NCI-H1048 (cell line): ENCODE measurements at regions not wholly inside any gene's neighbourhood (a gene's known extent, or its start where the extent isn't known, plus 50 kb on each side); places are given as distances from the start of the nearest gene placed in this dataset.
A peak's percentile ranks its signal among the peaks of the same experiment; 100 is the strongest.
"Not testable (repeated sequence)": the region's sequence is repeated elsewhere in the genome, so short reads cannot be mapped to it uniquely, and the experiment has no call there.

ENCODE experiments used
- DNase-seq: peaks from one replicate; lab custom pipeline; 2025; lab: John Stamatoyannopoulos, UW

DNA sequence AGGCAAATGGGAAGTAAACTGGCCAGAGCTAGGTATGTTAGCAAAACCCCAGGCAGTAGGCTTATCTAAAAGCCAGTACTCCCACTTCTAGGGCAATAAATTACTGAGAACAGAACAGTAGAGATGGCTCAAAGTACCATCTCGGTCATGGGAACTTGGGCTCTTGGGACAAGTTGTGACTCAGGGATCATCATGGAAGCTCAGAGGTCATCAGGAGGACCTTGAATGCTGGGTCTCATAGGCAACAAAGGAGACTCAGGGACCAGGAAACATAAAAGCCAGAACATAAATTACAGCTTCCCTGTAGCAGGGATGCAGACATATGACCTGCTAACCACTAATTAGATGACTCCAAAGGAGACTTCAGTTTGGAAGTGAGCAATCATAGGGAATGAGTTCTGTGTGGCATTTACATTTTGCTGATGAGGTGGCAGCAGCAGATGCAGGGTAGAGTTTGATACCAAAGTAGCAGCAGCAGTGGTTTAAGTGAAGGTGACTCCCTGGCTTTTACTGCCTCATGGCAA is 97.6 kb upstream of the SCAF11 start:
- DNase-seq: no peak

DNA sequence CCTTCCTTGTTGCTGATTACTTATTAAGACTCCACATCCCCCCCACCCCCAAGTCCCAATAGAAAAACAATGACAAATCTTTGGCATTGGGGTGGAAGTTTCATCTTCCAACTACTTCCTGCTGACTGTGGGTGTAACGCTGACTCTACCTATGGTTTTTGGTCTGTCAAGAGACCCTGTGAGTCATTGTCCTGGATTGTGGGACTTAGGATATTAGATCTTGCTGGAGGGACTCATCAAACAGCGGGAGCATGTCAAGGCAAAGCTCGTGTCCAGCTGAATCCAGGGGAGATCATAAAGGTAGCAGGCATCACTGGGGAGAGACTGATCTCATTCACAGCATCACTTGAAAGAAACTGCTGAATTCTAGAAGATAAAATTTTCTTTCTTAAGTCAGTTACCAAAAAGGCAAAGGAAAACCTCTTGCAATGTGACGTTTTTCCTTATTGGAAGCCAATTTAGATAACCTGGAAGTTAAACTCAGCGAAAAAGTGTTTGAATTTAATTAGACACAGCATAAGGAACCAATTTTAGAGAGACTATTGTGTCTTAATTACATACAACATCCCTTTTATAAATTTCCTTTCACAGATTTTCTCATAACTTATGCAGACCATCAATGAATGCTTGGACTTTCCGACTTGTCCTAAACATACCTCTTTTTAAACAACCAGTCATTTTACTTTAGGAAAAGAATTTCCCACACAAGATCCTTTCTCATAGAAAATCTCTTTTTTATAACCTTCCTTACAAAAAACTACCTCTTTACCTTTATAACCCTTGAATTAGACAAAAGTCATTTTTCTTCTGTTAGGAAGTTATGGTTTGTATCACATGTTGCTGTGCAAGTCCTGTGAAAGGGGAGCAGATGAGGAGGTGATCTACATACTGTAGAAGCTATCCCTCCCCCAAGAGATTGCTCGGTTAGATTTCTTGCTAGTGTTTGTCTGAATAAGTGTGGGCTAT is 94.6 kb upstream of the SCAF11 start:
- no peak for DNase-seq

DNA sequence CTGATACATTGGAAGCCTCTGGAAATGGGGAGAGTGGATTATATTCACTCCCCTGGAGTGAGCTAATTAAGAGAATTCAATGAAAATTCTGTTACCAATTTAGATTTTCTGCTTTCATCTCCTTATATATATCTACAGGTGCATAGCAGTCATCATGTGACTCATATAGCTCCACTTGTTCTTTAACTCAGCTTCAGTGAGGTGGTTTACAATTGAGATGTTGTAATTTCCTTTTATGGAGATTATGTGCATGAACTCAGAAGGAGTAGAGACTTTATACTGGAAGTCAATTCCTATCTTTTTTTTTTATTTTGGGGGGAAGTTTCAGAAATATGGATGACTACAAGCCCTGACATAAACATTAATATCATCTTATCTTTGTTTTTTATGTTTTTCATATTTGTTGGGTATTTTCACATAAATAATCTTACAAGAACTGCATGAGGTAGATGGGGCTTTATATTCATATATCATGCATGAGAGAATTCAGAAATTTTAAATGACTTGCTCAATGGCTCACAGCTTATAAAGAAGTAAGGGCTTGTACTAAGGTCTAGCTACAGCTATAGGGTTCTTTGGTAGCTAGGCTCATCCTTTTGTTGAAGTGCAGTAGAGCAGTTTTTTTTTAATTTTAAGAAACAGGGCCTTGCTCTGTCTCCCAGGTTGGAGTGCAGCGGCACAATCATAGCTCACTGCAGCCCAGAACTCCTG is 92.3 kb upstream of the SCAF11 start:
- DNase-seq: no peak

DNA sequence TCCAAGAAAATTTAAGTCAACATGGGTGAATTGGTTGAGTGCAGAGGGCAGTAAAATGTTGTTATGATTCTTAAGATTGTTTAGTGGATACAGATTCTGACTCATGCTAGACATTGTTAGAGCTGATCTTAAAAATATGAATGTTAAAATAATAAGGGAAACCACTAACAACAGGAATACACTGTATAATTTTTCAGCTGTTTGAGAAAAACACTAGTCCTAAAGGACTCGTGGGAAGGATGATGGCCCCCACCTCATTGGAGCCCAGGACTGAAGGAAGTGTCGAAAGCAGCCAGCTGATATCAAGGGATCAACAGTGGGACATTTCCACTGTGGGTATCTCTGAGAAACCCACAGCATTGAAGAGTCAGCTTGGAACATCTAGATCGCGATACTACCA is 82.9 kb upstream of the SCAF11 start:
- DNase-seq: no peak

DNA sequence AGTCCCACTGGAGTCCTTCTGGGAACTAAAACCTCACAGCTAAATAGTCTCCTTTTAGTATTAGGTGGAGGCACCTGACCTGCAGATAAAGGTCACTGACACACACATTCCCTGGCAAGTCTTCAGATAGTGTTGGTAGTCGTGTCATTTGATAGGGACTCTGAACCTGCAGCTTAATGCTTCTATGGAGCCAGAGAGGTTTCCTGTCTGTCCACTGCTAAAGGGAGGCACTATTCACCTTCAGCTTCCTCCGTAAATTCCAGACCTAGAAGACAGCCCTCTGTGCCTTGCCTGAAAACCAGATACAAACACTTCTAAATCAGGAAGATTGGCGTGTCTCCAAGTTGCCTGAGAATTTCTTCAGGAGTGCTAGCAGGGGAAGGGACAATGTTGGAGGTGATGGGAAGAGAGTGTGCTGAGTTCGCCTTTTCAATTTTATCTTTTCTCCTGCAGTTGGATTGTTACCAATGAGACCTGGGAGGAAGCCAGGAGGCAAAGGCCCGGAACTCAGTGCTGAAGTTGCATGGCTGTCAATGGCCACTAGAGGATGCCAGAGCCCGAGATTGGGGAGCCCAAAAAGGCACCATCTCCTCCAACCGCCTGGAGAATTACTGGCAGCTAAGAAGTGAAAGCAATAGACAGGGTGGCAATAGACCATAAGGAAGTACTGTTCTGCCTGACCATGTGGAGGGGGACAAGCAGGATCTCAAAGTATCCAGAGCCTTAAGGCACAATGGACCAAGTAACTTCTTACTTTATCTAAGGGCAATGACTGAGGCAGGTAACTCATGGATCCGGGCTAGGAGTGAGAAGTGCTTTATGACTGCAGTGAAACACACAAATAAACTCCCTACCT is 81.6 kb upstream of the SCAF11 start:
- peak; percentile 53 for DNase-seq

DNA sequence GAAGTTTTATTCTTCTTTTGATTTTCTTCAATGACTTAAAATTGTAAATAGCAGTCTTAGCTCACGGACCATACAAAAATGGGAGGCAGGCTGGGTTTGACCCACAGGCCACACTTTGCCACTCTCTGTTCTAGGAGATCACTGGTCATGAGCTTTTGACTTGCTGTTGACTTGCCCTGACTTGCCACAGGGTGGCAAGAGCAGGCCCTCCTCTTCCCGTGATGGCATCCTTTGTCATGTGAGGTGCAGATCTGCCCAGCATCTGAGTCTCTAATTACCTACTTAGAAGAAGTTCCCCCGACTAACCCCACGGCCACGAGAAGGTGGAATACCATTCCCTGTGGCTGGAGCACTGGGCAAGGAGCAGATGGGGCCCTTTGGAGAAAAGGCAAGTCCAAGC is 81.0 kb upstream of the SCAF11 start:
- DNase-seq: no peak

DNA sequence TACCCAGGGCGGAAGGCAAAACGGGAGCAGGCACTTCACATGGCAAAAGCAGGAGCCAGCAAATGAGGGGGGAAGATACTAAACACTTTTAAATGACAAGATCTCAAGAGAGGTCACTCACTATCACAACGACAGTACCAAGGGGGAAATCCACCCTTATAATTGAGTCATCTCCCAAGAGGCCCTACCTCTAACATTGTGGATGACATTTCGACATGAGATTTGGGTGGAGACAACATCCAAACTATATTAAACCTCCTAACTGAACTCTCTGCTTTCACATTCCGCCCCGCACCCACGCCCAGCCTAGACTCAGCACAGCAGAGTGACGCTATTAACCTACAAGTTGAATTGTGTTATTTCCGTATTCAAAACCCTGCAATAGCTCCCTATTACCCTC is 76.7 kb upstream of the SCAF11 start:
- DNase-seq: no peak

DNA sequence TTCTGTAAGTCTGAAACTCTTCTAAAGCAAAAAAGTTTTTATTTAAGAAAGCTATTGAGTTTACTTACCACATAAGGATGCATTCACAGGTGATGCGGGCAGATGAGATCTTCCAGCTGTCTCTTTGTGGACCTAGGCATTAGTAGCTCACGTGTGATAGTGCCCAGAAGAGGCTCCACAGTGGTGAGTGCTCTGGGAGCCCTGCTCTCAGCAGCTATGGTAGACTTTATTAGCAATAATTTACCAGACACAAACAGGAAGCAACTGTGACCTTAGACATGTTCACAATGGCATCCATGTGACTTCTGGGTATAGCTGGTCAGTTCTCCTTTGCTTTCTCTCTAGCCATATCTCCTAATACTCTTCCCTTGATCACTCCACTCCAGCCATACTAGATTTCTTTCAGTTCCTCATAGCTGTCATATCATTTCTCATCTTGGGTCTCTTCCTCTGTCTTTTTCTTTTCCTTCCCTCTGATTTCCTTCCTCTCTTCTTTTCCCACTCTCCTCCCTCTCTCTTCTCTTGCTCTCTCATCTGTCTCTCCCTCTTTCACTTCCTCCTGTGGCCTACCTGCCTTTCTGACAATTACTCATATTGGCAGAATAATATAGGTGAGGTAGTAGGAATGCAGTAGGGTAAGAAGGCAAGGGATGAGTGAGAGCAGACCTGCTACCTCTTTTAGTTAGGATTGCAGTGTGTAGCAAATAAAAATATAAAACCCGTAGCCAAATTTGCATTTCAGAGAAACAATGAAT is 75.2 kb upstream of the SCAF11 start:
- no peak for DNase-seq

DNA sequence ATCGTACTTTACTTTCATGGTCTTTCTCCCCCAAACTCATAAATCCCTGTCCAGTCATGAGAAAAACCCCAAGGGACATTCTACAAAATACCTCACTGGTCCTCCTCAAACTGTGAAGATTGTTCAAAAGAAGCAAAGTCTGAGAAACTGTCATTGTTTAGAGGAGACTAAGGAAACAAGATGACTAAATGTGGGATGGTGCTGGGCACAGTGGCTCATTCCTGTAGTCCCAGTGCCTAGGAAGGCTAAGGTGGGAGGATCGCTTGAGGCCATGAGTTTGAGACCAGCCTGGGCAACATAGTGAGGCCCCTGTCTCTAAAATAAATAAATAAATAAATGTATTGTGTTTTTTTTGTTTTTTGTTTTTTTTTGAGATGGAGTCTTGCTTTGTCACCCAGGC is 74.2 kb upstream of the SCAF11 start:
- DNase-seq: no peak

DNA sequence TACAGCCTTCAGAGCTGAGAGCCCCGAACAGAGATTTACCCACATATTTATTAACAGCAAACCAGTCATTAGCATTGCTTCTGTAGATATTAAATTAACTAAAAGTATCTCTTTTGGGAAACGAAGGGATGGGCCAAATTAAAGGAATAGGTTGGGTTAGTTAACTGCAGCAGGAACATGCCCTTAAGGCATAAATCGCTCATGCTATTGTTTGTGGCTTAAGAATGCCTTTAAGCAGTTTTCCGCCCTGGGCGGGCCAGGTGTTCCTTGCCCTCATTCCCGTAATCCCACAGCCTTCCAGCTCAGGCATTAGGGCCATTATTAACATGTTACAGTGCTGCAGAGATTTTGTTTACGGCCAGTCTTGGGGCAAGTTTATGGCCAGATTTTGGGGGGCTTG is 68.3 kb upstream of the SCAF11 start:
- not testable (repeated sequence) for DNase-seq

DNA sequence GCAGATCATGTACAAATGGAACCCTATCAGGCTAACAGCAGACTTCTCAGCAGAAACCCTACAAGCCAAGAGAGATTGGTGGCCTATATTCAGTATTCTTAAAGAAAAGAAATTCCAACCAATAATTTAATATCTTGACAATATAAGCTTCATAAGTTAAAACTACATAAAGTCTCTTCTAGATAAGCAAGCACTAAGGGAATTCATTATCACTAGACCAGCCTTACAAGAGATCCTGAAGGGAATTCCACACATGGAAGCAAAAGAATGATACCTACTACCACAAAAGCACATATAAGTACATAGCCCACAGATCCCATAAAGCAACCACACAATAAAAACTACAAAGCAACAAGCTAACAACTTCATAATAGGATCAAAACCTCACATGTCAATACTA is 60.4 kb upstream of the SCAF11 start:
- no peak for DNase-seq

DNA sequence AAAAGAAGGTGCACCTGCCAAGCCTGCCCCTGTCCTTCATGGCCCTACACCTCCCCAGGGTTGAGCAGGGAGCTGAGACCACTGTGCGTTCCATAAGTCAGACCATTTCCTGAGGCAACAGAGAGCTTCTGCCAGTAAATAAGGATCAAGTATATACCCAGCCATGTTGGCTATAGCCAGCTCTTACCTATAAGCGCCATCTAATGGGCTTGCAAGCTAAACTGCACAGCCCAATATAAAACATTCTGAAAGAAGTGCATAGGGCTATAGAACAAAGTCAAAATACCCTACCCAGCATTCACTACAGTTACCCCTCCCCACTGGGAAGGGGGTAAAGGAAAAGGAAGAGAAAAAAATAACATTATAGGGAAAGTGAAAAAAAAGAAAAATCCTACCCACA is 59.3 kb upstream of the SCAF11 start:
- no peak for DNase-seq

DNA sequence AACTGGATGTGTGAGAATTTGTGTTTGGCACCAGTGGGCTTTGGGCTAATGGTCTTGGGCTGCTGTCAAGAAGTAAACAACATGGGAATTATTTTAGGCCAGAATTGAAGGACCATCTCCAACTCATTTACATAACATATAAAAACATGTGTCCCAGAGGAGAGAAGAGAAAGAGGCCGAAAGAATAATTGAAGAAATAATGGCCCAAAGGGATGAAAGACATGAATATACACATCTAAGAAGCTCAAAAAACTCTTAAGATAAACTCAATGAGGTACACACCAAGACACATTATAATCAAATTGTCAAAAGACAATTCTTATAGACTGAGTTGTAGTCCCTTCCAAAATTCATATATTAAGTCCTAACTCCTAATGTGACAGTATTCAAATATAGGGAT is 56.1 kb upstream of the SCAF11 start:
- no peak for DNase-seq

DNA sequence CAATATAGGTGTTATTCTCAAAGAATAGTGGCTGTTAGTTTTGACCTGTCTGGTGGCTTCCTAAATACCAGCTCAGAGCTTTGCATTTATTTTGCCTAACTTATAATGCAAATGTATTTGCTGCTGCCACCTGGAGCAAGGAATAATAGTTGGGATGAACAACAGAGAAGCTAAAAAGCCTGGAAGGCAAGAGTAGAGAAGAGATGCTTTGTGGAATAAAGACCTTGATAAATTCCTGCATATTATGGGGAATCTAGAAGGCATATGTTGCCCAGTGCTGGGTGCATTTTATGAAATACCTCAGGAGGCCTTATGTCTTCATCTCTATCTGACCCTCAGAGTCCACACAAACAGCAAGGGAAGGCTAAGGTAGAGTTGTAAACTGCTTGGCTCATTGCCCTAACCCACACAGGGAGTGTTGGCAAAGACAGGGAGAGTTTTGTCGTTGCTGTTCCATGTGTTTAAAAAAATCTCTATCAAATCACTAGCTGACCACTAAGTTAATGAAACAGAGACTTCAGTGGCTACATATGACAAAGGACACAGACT is 53.7 kb upstream of the SCAF11 start:
- DNase-seq: peak; percentile 43
